ENCODE measurements at regions not wholly inside any gene's neighbourhood (a gene's known extent, or its start where the extent isn't known, plus 50 kb on each side); places are given as distances from the start of the nearest gene placed in this dataset.

GRCh38 chr9:134262035-134262434 lies 64.2 kb upstream of the RXRA start:
- TF ChIP-seq, protein P1, sequence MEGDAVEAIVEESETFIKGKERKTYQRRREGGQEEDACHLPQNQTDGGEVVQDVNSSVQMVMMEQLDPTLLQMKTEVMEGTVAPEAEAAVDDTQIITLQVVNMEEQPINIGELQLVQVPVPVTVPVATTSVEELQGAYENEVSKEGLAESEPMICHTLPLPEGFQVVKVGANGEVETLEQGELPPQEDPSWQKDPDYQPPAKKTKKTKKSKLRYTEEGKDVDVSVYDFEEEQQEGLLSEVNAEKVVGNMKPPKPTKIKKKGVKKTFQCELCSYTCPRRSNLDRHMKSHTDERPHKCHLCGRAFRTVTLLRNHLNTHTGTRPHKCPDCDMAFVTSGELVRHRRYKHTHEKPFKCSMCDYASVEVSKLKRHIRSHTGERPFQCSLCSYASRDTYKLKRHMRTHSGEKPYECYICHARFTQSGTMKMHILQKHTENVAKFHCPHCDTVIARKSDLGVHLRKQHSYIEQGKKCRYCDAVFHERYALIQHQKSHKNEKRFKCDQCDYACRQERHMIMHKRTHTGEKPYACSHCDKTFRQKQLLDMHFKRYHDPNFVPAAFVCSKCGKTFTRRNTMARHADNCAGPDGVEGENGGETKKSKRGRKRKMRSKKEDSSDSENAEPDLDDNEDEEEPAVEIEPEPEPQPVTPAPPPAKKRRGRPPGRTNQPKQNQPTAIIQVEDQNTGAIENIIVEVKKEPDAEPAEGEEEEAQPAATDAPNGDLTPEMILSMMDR (IDR thresholded peaks at IDR 0.05), result no peak
- TF ChIP-seq POLR2A (IDR thresholded peaks at IDR 0.05), result no peak
